Ascending aorta (tissue), 2 donors: ENCODE measurements at regions not wholly inside any gene's neighbourhood (a gene's known extent, or its start where the extent isn't known, plus 50 kb on each side); places are given as distances from the start of the nearest gene placed in this dataset.

ENCODE experiments used
- DNase-seq, 2 donors: peaks; one replicate each; pipeline ENCODE4 v3.0.0-alpha.2; 2019; ENCODE audit warnings: low spot score in 2 of 2
- H3K27ac ChIP-seq, 2 donors: fragments of 200-600 bp; sonication (generic); one replicate each; pipeline ENCODE4 v1.5.1; 2016 to 2017; ENCODE audit warnings: mild to moderate bottlenecking in 1 of 2
- H3K27me3 ChIP-seq: fragments of 200-600 bp; sonication (generic); one replicate; pipeline ENCODE4 v1.5.1; 2017
- H3K36me3 ChIP-seq, 2 donors: fragments of 200-600 bp; sonication (generic); one replicate each; pipeline ENCODE4 v1.5.1; 2016
- H3K4me1 ChIP-seq, 2 donors: fragments of 200-600 bp; sonication (generic); one replicate each; pipeline ENCODE4 v1.5.1; 2016 to 2017; ENCODE audit warnings: mild to moderate bottlenecking in 1 of 2
- H3K4me3 ChIP-seq, 2 donors: fragments of 200-600 bp; sonication (generic); one replicate each; pipeline ENCODE4 v1.5.1; 2016 to 2017; ENCODE audit warnings: mild to moderate bottlenecking in 1 of 2
- H3K9me3 ChIP-seq, 2 donors: fragments of 200-600 bp; sonication (generic); one replicate each; pipeline ENCODE4 v1.5.1; 2016
- CTCF ChIP-seq, 3 experiments: fragments of 200-600 bp in 2 of 3; fragments of 450-650 bp in 1 of 3; sonication (generic) in 2 of 3; IDR thresholded peaks; one replicate each; pipeline ENCODE4 v1.5.1; 2016 to 2019; ENCODE audit warnings: antibody characterized with exemption in 3 of 3, mild to moderate bottlenecking in 1 of 3, moderate library complexity in 1 of 3
- intact Hi-C: fragments of 100-400 bp; cut with DNase I; formaldehyde crosslinking; loops from one replicate; pipeline ENCODE4 v1.15.1; 2023

DNA sequence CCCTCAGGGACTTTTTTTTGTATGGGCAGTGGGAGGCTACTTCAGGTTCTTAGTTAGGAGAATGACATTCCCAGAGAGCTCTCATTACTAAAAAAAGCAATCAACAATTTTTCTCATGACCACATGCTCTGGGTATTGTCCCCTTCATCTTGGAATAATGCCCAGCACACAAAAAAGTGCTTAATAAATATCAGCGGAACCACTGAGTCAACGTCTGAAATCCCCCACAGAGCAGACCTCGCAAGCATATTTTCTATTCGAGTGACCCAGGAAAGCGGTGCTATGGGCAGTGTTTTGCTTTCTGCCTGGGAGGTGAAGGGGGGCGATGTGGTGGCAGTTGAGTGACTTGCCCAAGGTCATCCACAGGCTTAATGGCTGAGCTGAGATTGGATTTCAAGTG lies 493.4 kb upstream of the ZMIZ1 start:
- Histone ChIP-seq H3K27me3 (no peaks in the 10 kb centered on the region), H3K9me3 (no peaks in the 10 kb centered on the region), H3K27ac (no peak overlapping the region), H3K4me1 (no peaks in the 10 kb centered on the region), H3K36me3 (no peaks in the 10 kb centered on the region), H3K4me3 (no peak overlapping the region)
- DNase-seq: no peak
- intact Hi-C loops: no loop called here
- TF ChIP-seq CTCF (IDR thresholded peaks at IDR 0.05): no peak

DNA sequence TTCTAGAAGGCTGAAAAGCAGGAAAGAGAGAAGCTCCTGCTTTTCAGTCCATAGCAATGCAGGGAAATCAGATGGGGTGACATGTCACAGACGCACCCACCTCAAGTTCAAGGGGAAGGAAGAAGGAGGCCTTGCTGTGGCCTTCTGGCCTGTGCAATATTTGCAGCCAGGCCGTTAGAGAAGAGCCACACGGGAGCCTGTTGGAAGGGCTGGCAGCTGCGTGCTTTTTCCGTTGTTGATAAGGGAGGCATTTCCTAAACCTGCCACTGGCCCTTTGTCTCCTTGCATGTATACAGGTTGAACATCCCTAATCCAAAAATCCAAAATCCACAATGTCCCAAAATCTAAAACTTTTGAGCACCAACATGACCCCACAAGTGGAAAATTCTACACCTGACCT lies 492.5 kb upstream of the ZMIZ1 start:
- intact Hi-C loops: no loop called here
- H3K27me3 ChIP-seq: no peaks in the 10 kb centered on the region
- H3K27ac ChIP-seq: no peak overlapping the region
- H3K36me3 ChIP-seq: no peaks in the 10 kb centered on the region
- TF ChIP-seq CTCF (IDR thresholded peaks at IDR 0.05): no peak
- no peaks in the 10 kb centered on the region for H3K4me1 ChIP-seq
- DNase-seq: no peak
- no peaks in the 10 kb centered on the region for H3K9me3 ChIP-seq
- no peak overlapping the region for H3K4me3 ChIP-seq

GRCh38 chr10:78577712-78578111 lies 491.1 kb upstream of the ZMIZ1 start:
- no peak for DNase-seq
- Histone ChIP-seq H3K4me3 (no peak overlapping the region), H3K9me3 (no peaks in the 10 kb centered on the region), H3K27ac (no peak overlapping the region), H3K4me1 (no peaks in the 10 kb centered on the region), H3K27me3 (no peaks in the 10 kb centered on the region), H3K36me3 (no peaks in the 10 kb centered on the region)
- intact Hi-C loops: no loop called here
- TF ChIP-seq CTCF (IDR thresholded peaks at IDR 0.05): no peak

DNA sequence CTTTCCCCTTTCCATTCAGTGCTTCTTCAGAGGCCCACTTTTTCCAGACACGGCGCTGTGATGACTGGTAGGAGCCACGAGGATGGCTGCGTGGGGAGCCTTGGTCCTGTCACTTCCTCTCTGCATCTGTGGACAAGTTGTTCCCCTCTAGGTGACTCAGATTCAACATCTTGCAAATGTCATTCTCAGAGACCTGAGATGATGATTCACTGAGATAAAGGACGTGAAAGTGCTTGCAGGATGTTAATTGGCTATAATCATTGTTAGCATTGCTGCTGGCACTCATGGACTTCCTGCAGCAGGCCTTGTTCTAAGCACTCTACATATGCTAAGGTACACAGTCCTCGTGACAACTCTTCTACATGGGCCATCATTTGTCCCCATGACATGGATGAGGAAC lies 489.8 kb upstream of the ZMIZ1 start:
- no peak for DNase-seq
- no peak for TF ChIP-seq CTCF (IDR thresholded peaks at IDR 0.05)
- Histone ChIP-seq H3K36me3 (no peaks in the 10 kb centered on the region), H3K27me3 (no peaks in the 10 kb centered on the region), H3K4me1 (no peaks in the 10 kb centered on the region), H3K4me3 (no peak overlapping the region), H3K9me3 (no peaks in the 10 kb centered on the region), H3K27ac (no peak overlapping the region)
- intact Hi-C loops: no loop called here

- Histone ChIP-seq H3K36me3 (no peaks in the 10 kb centered on the region), H3K4me1 (no peaks in the 10 kb centered on the region), H3K27ac (no peak overlapping the region), H3K27me3 (no peaks in the 10 kb centered on the region), H3K9me3 (no peaks in the 10 kb centered on the region), H3K4me3 (no peak overlapping the region)
- no peak for DNase-seq
- intact Hi-C loops: no loop called here
- no peak for TF ChIP-seq CTCF (IDR thresholded peaks at IDR 0.05)
Measured at GRCh38 chr10:78579576-78579975, 489.2 kb upstream of the ZMIZ1 start.

DNA sequence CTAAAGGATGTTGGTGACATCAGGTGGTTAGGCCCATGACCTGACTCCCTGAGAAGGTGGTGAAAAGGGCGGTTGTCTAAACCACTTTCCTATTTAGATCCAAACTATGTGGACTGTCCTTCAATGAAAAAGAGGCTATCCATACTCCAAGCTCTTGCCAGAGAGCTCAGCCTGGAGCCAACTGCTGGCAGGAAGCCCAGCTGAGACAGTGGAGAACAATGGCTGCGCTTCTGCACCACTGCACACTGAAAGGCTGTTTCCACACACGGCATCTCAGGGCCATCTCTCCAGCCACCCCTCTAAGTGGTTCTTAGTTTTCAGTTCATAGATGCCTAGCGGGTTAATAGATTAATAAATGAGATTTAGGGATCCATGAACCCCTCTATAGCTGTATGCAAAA lies 488.8 kb upstream of the ZMIZ1 start:
- no peak overlapping the region for H3K4me3 ChIP-seq
- intact Hi-C loops: no loop called here
- no peaks in the 10 kb centered on the region for H3K9me3 ChIP-seq
- no peaks in the 10 kb centered on the region for H3K4me1 ChIP-seq
- no peaks in the 10 kb centered on the region for H3K27me3 ChIP-seq
- H3K36me3 ChIP-seq: no peaks in the 10 kb centered on the region
- no peak for DNase-seq
- no peak overlapping the region for H3K27ac ChIP-seq
- TF ChIP-seq CTCF (IDR thresholded peaks at IDR 0.05): no peak
